HG03025 (cell line): ENCODE measurements at regions not wholly inside any gene's neighbourhood (a gene's known extent, or its start where the extent isn't known, plus 50 kb on each side); places are given as distances from the start of the nearest gene placed in this dataset.

Experiments used
- ATAC-seq: cut with Tn5 transposase; IDR thresholded peaks from one replicate; pipeline ENCODE4 v1.9.1; 2021; ENCODE audit warnings: mild to moderate bottlenecking, moderate library complexity; ENCODE audit not compliant: unreplicated experiment, low FRiP score

GRCh38 chr10:1950803-1951495, 213.6 kb upstream of the ADARB2 start:
- no peak for ATAC-seq

GRCh38 chr10:1947464-1948003, 210.2 kb upstream of the ADARB2 start:
- ATAC-seq, result no peak

GRCh38 chr10:1944487-1944886, 207.2 kb upstream of the ADARB2 start:
- no peak for ATAC-seq

- no peak for ATAC-seq
These were observed 205.2 kb upstream of the ADARB2 start for GRCh38 chr10:1942478-1942877.

GRCh38 chr10:1939016-1939415, 201.7 kb upstream of the ADARB2 start:
- no peak for ATAC-seq

DNA sequence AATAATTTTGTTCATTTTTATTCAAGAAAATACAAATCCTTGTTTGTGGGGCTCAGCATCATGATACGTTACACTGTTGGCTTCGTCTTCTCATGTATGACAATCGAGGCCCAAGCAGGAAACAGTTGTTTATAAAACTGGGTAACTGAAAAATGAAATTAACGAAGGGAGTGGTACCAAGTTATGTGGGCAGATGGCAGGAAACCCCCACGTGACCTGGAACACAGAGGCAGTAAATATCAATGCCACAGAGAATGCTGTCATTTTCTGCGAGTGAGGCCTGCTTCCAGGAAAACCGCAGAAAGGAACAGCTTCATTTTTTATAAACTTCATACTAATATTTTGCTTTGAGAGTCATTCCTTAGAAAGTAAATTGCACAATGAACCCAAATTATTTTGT, 201.0 kb upstream of the ADARB2 start:
- no peak for ATAC-seq

DNA sequence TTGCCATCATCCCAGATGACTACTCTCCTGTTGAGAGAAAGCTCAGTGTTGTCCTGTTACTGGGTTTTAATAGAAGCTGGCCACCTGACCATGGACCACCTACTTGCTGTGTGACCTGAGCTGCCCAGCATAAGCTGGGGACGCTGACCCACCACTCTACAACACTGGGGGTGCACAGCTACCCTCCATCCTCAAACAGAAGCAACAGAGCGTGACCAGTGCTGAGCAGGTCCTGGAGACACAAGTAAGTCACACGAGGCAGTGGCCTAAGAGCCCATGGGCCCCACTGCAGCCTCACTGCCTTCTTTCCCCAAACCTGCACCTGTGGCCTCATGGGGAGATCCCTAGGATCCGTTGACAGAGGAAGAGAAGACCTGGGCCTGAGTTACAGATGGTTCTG, 198.6 kb upstream of the ADARB2 start:
- ATAC-seq, result no peak

DNA sequence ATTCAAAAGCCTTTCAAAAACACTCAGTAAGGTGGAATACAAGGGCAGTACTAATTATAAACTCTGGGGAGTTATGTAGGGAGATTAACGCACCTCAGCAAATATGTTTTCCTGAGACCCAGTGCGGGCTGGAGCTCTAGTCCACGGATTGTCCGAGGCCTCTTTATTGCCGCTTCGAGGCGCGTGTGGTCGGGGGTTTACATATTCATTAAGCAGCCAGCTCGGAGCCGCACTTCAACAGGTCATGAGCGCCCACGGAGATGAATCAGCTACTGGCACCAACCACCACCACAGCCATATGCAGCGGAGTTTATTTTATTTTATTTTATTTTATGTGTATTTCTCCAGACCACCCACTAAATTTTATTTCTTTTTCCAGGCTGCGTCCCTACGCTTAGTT, 195.9 kb upstream of the ADARB2 start:
- ATAC-seq, result no peak

- no peak for ATAC-seq
These were observed 195.4 kb upstream of the ADARB2 start for GRCh38 chr10:1932692-1933094.

- ATAC-seq, result no peak
These were observed 191.3 kb upstream of the ADARB2 start for GRCh38 chr10:1928606-1929005.

DNA sequence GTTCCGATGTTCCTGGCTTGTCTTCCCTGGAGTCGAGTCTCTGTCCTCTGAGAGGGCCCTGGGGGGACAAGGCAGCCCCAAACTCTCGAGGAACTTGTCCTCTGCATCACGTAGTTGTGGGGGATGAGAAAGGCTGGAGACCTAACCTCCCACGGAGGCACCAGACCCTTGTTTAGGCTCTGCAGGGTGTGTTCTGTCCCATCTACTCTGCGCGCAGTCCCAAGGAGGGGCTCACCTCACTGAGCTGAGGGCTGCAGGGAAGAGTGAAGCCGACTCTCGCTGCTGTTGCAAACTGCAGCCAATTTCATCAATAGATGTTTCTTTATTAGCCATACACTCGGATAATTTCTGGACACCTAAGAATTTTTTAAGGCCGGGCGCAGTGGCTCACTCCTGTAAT, 186.7 kb upstream of the ADARB2 start:
- no peak for ATAC-seq

DNA sequence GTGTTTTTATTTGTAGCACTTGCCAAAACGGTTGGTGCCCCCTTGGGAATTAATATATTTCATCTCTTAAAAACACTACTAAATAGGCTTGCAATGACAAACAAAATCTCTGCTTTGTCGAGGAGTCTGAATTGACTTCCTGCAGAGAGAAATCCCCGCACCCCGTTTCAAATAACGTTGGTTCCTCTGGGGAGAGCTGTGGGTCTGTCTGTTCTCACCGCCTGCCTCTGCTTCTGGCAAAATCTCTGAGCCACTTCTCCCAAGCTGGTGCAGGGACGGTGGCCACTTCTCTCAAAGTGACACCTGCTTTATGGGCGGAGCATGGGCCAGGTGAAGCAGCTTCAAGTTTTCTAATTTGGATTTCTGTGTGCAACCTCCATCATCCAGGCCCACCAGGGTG, 186.3 kb upstream of the ADARB2 start:
- no peak for ATAC-seq

GRCh38 chr10:1920941-1921340, 183.6 kb upstream of the ADARB2 start:
- no peak for ATAC-seq

DNA sequence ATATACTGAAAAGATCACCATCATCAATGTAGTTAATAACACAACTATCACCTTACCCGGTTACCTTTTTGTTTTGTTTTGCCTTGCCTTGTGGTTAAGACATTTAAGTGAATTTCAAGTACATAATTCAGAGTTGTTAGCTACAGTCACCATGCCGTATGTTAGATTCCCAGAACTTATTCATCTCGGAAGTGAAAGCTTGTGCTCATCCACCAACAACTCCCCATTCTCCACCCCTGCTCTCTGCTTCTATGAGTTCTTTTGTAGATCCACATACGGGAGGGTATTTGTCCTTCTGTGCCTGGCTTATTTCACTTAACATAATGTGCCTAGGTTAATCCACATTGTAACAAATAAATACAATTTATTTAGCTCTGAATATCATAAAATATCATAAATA, 182.8 kb upstream of the ADARB2 start:
- no peak for ATAC-seq

DNA sequence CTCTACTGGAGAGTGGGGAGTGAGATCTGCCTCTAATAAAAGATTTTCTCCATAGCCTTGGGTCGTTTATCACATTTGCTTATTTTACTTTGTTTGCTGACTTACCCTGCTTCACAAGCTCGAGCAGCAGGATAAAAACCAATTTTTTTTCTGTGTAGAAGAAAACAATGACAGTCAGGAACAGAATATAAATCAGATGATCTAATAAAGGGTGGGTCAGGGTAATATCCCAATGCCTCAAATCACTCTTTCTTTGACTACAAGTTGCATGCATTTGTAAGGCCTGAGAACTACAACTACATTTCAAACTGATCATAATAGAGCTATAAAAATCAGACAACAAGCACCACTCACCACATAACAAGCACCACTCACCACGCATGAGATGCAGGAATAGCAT, 174.4 kb upstream of the ADARB2 start:
- ATAC-seq, result no peak

DNA sequence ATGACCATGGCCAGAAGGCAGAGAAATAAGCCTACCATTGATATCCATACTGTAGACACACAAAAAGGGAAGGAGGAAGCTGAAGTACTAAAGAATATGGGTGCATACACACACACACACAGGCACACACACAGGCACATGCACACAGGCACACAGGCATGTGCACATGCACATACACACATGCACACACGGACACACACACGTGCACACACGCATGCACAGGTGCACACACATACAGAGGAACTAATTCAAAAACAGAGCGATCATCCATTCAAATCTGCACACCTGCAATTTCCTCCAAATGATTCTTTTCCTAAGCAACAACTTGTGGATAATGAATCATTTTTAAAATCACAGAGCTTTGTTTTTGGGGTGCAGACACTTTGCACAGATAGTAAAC, 166.7 kb upstream of the ADARB2 start:
- ATAC-seq, result no peak

GRCh38 chr10:1896153-1896552, 158.8 kb upstream of the ADARB2 start:
- no peak for ATAC-seq

- no peak for ATAC-seq
These were observed 158.4 kb upstream of the ADARB2 start for GRCh38 chr10:1895691-1896090.

DNA sequence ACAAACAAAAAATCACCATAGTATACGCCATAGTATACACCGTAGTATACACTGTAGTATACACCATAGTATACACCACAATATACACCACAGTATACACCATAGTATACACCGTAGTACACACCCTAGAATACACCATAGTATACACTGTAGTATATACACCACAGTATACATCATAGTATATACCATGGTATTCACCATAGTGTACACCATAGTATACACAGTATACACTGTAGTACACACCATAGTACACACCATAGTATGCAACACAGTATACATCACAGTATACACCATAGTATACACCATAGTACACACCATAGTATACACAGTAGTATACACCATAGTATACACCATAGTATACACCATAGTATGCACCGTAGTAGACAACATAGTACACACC, 157.6 kb upstream of the ADARB2 start:
- ATAC-seq, result no peak

DNA sequence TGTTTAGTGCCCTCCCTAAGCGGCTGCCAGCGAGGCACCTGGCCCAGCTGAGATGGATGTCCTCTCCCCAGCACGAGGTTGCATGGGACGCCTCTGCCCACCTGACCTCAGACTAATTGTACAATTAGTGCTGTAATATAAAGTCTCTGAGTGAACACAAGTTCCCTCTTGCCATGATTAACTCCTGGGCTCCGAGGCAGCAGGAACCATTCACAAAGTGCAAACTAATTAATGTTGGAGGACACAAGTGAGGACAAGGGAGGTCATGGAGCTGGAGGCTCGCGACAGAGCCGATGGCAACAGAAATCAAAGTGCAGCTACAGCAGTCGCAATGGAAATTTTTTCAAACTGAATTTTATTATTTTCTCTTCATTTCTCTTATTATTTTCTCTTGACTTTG, 156.6 kb upstream of the ADARB2 start:
- ATAC-seq, result no peak

- ATAC-seq, result no peak
These were observed 148.7 kb upstream of the ADARB2 start for GRCh38 chr10:1886039-1886438.

GRCh38 chr10:1882728-1883127, 145.4 kb upstream of the ADARB2 start:
- no peak for ATAC-seq

- ATAC-seq, result no peak
These were observed 144.9 kb upstream of the ADARB2 start for GRCh38 chr10:1882180-1882579.
